H1 (cell line): ENCODE measurements at regions not wholly inside any gene's neighbourhood (a gene's known extent, or its start where the extent isn't known, plus 50 kb on each side); places are given as distances from the start of the nearest gene placed in this dataset.
"Not testable (repeated sequence)": the region's sequence is repeated elsewhere in the genome, so short reads cannot be mapped to it uniquely, and the experiment has no call there.

ENCODE experiments used
- CTCF ChIA-PET: fragments of 300-600 bp; sonication (Branson Sonifier 250); formaldehyde crosslinking; loops from one replicate; lab custom pipeline; 2021; ENCODE audit not compliant: partially characterized antibody; lab: Charles Lee
- POLR2A ChIA-PET: fragments of 300-600 bp; sonication (Branson Sonifier 250); formaldehyde crosslinking; loops from one replicate; lab custom pipeline; 2021; ENCODE audit warnings: inconsistent platforms; ENCODE audit not compliant: partially characterized antibody; lab: Charles Lee
- DNase-seq, 2 experiments: peaks; one replicate each; pipeline versions ENCODE4 v3.0.0 to v3.0.0-alpha.2; 2010 to 2022; ENCODE audit warnings: low spot score in 2 of 2, low read depth in 1 of 2, mixed read lengths in 1 of 2
- FAIRE-seq: peaks from 2 replicates; lab custom pipeline; 2011; peaks lifted over from hg19 to GRCh38; lab: Jason Lieb, UNC
- H2AFZ ChIP-seq: 2 replicates; pipeline ENCODE4 v1.8.1; 2012; ENCODE audit warnings: low read length, inconsistent platforms
- H2AK5ac ChIP-seq: 2 replicates; pipeline ENCODE4 v1.6.1; 2013; ENCODE audit warnings: low read depth, low read length
- H2BK120ac ChIP-seq: replicated peaks from 2 replicates; pipeline ENCODE3; 2013; ENCODE audit warnings: low read depth, low read length, inconsistent platforms
- H2BK12ac ChIP-seq: 2 replicates; pipeline ENCODE4 v1.6.1; 2013; ENCODE audit warnings: low read depth, low read length
- H2BK15ac ChIP-seq: 2 replicates; pipeline ENCODE4 v1.6.1; 2013; ENCODE audit warnings: low read length
- H2BK20ac ChIP-seq: 2 replicates; pipeline ENCODE4 v1.6.1; 2013; ENCODE audit warnings: low read length
- H2BK5ac ChIP-seq: 2 replicates; pipeline ENCODE4 v1.6.1; 2013; ENCODE audit warnings: low read depth, low read length
- H3K14ac ChIP-seq: 2 replicates; pipeline ENCODE4 v1.6.1; 2013; ENCODE audit warnings: inconsistent platforms; ENCODE audit not compliant: insufficient read length
- H3K18ac ChIP-seq: 2 replicates; pipeline ENCODE4 v1.6.1; 2013; ENCODE audit warnings: low read length; ENCODE audit errors: extremely low read depth
- H3K23ac ChIP-seq: 2 replicates; pipeline ENCODE4 v1.6.1; 2013; ENCODE audit warnings: inconsistent platforms; ENCODE audit not compliant: insufficient read length
- H3K23me2 ChIP-seq: 2 replicates; pipeline ENCODE4 v1.6.1; 2013; ENCODE audit warnings: low read depth, low read length
- H3K27ac ChIP-seq: 2 replicates; pipeline ENCODE4 v1.6.1; 2011; ENCODE audit warnings: low read depth, low read length, inconsistent platforms
- H3K27me3 ChIP-seq, 4 experiments: replicated peaks in 1 of 4; 1 replicate in 1 of 4; 2 replicates in 3 of 4; pipeline versions ENCODE4 v1.6.1 to v1.8.1; 2011 to 2013; ENCODE audit warnings: low read length in 3 of 4, mild to moderate bottlenecking in 3 of 4, inconsistent platforms in 2 of 4, mixed read lengths in 2 of 4, moderate library complexity in 1 of 4; ENCODE audit not compliant: control insufficient read depth in 3 of 4, insufficient read depth in 3 of 4; ENCODE audit errors: extremely low read depth in 1 of 4
- H3K36me3 ChIP-seq, 4 experiments: 2 replicates each; pipeline versions ENCODE4 v1.6.1 to v1.8.1; 2011 to 2013; ENCODE audit warnings: mild to moderate bottlenecking in 4 of 4, low read length in 3 of 4, moderate library complexity in 2 of 4, control low read depth in 1 of 4, inconsistent platforms in 1 of 4; ENCODE audit not compliant: insufficient read depth in 4 of 4, control insufficient read depth in 2 of 4
- H3K4ac ChIP-seq: replicated peaks from 2 replicates; pipeline ENCODE3; 2013; ENCODE audit warnings: low read length, low read depth, mixed read lengths, inconsistent platforms; ENCODE audit not compliant: insufficient read length
- H3K4me1 ChIP-seq, 4 experiments: replicated peaks in 1 of 4; 1 replicate in 1 of 4; 2 replicates in 3 of 4; pipeline versions ENCODE4 v1.6.1 to v1.8.1; 2011 to 2013; ENCODE audit warnings: low read length in 3 of 4, inconsistent platforms in 2 of 4, mixed read lengths in 1 of 4; ENCODE audit not compliant: insufficient read depth in 4 of 4, control insufficient read depth in 3 of 4
- H3K4me2 ChIP-seq, 2 experiments: 2 replicates each; pipeline versions ENCODE4 v1.6.1 to v1.8.1; 2011 to 2013; ENCODE audit warnings: low read depth in 2 of 2, low read length in 2 of 2, control low read depth in 1 of 2, inconsistent platforms in 1 of 2, mild to moderate bottlenecking in 1 of 2; ENCODE audit not compliant: insufficient read depth in 1 of 2
- H3K4me3 ChIP-seq, 4 experiments: fragments of 200-600, 300-600 bp in 1 of 4; sonication (generic), shearing (Covaris generic), sonication (Bioruptor Twin) in 1 of 4; 2 replicates each; pipeline versions ENCODE4 v1.5.1 to v1.8.1; 2011 to 2016; ENCODE audit warnings: low read length in 4 of 4, low read depth in 3 of 4, control low read depth in 2 of 4, inconsistent platforms in 2 of 4, mild to moderate bottlenecking in 2 of 4, mixed read lengths in 1 of 4, moderate library complexity in 1 of 4; ENCODE audit not compliant: insufficient read depth in 2 of 4; ENCODE audit errors: extremely low read depth in 1 of 4
- H3K56ac ChIP-seq: replicated peaks from 2 replicates; pipeline ENCODE3; 2013; ENCODE audit warnings: low read depth, mild to moderate bottlenecking, mixed read lengths, low read length, inconsistent platforms; ENCODE audit not compliant: insufficient read length
- H3K79me1 ChIP-seq: 2 replicates; pipeline ENCODE4 v1.6.1; 2013; ENCODE audit warnings: low read depth, low read length, control low read depth
- H3K79me2 ChIP-seq, 2 experiments: 2 replicates each; pipeline versions ENCODE4 v1.6.1 to v1.8.1; 2012 to 2013; ENCODE audit warnings: low read length in 2 of 2, mild to moderate bottlenecking in 2 of 2, inconsistent platforms in 1 of 2; ENCODE audit not compliant: insufficient read depth in 2 of 2, control insufficient read depth in 1 of 2
- H3K9ac ChIP-seq, 4 experiments: replicated peaks in 1 of 4; 1 replicate in 1 of 4; 2 replicates in 3 of 4; pipeline versions ENCODE4 v1.6.1 to v1.8.1; 2011 to 2013; ENCODE audit warnings: low read depth in 3 of 4, low read length in 3 of 4, control low read depth in 2 of 4, mild to moderate bottlenecking in 2 of 4, moderate library complexity in 2 of 4, inconsistent platforms in 1 of 4; ENCODE audit errors: extremely low read depth in 1 of 4
- H3K9me3 ChIP-seq, 2 experiments: 2 replicates each; pipeline versions ENCODE4 v1.6.1 to v1.8.1; 2012 to 2013; ENCODE audit warnings: mild to moderate bottlenecking in 2 of 2, moderate library complexity in 2 of 2, control low read depth in 1 of 2, inconsistent platforms in 1 of 2, low read depth in 1 of 2, low read length in 1 of 2, mixed read lengths in 1 of 2; ENCODE audit not compliant: insufficient read depth in 2 of 2
- H4K20me1 ChIP-seq, 2 experiments: replicated peaks in 1 of 2; 2 replicates each; pipeline versions ENCODE3 to v1.8.1; 2011 to 2013; ENCODE audit warnings: inconsistent platforms in 2 of 2, low read length in 2 of 2, mild to moderate bottlenecking in 1 of 2; ENCODE audit not compliant: insufficient read depth in 2 of 2, control insufficient read depth in 1 of 2
- H4K5ac ChIP-seq: 2 replicates; pipeline ENCODE4 v1.6.1; 2013; ENCODE audit warnings: low read length, low read depth, mixed read lengths, inconsistent platforms; ENCODE audit not compliant: insufficient read length
- H4K8ac ChIP-seq: 2 replicates; pipeline ENCODE4 v1.8.0; 2013; ENCODE audit warnings: mild to moderate bottlenecking, moderate library complexity, low read length, inconsistent platforms; ENCODE audit not compliant: insufficient read depth; ENCODE audit errors: extremely low read depth
- H4K91ac ChIP-seq: replicated peaks from 2 replicates; pipeline ENCODE3; 2013; ENCODE audit warnings: low read length, mixed read lengths, inconsistent platforms; ENCODE audit not compliant: insufficient read length
- WGBS, 2 experiments: shearing (Covaris generic) in 1 of 2; methylation state at CpG; one replicate each; pipeline versions ENCODE4 v1.1.6 to v1.1.7; 2013 to 2015; ENCODE audit warnings: low lambda C conversion rate in 2 of 2, mixed read lengths in 2 of 2, inconsistent platforms in 1 of 2, low coverage in 1 of 2, missing lambda C conversion rate in 1 of 2; ENCODE audit not compliant: insufficient replicate concordance in 2 of 2, insufficient coverage in 1 of 2, insufficient read length in 1 of 2; ENCODE audit errors: extremely low coverage in 1 of 2, missing lambda C conversion rate in 1 of 2; 5-methylcytosine and 5-hydroxymethylcytosine counted together

DNA sequence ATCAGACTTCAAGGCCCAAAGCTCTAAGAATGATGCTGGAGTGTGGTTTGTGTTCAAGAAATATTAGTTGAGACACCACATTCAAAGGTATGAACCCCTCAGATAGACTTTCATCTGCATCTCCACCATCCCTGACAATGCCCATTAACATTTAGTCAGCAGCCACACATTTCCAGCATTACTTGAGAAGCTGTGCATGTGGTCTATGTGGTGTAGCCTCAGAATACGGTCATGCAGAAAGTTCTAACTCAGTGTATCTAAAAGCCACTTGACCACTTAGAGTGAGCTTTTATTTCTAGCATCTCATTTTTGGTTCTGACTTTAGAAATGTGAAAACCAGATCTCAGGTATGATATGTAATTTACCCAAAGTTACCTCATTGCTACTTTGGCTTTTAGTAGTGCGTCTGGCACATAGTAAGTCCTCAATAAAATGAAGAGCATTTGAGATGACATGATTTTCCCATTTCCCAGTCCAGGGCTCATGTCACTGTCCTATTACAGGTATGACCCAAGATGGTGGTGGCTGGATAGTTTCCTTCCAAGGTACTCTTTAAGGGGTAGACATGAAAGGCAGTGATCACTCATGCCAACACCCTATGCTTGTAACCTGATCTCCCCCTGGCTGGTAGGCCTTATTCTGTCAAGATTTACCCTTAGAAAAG, 272.4 kb upstream of the PLGLB1 start:
- H3K56ac ChIP-seq, H3K27ac ChIP-seq, H3K14ac ChIP-seq, FAIRE-seq, DNase-seq, H3K4me1 ChIP-seq, H3K79me2 ChIP-seq, H3K4me3 ChIP-seq, H3K79me1 ChIP-seq, H2BK12ac ChIP-seq, H2BK5ac ChIP-seq, H3K4ac ChIP-seq, H2AK5ac ChIP-seq, CTCF ChIA-PET, H4K91ac ChIP-seq, H3K23me2 ChIP-seq, H2BK120ac ChIP-seq, H2BK15ac ChIP-seq, H3K9ac ChIP-seq, H3K27me3 ChIP-seq, POLR2A ChIA-PET, H3K18ac ChIP-seq, H3K9me3 ChIP-seq, H4K20me1 ChIP-seq, H2BK20ac ChIP-seq, H3K4me2 ChIP-seq, H4K8ac ChIP-seq, H4K5ac ChIP-seq, H3K23ac ChIP-seq, H3K36me3 ChIP-seq, H2AFZ ChIP-seq: not testable (repeated sequence)
- WGBS, 2 experiments, result 94% methylated on average over 2 of the region's 2 CpGs; no CpG with 5 or more reads in 1 of the 2 experiments

GRCh38 chr2:87295135-87295534, 273.5 kb upstream of the PLGLB1 start:
- H2AFZ ChIP-seq, H3K79me1 ChIP-seq, H3K9me3 ChIP-seq, H2BK12ac ChIP-seq, H2BK15ac ChIP-seq, H2BK5ac ChIP-seq, H3K14ac ChIP-seq, H4K5ac ChIP-seq, H2BK120ac ChIP-seq, H3K4ac ChIP-seq, H3K4me3 ChIP-seq, H4K91ac ChIP-seq, CTCF ChIA-PET, POLR2A ChIA-PET, H3K18ac ChIP-seq, DNase-seq, H3K27me3 ChIP-seq, H3K79me2 ChIP-seq, H3K23me2 ChIP-seq, H2BK20ac ChIP-seq, H4K20me1 ChIP-seq, H4K8ac ChIP-seq, H3K4me1 ChIP-seq, H3K23ac ChIP-seq, H3K4me2 ChIP-seq, H3K27ac ChIP-seq, H2AK5ac ChIP-seq, FAIRE-seq, H3K36me3 ChIP-seq, H3K9ac ChIP-seq, H3K56ac ChIP-seq: not testable (repeated sequence)
- WGBS, 2 experiments, result 89% methylated on average over 6 of the region's 6 CpGs; no CpG with 5 or more reads in 1 of the 2 experiments
